Aorta (tissue), 5 donors: ENCODE measurements at regions not wholly inside any gene's neighbourhood (a gene's known extent, or its start where the extent isn't known, plus 50 kb on each side); places are given as distances from the start of the nearest gene placed in this dataset.
"Not testable (repeated sequence)": the region's sequence is repeated elsewhere in the genome, so short reads cannot be mapped to it uniquely, and the experiment has no call there.

Source experiments
- ATAC-seq: fragments of 200-7000 bp; cut with Tn5 transposase; one replicate; pipeline ENCODE4 v1.9.1; 2022; ENCODE audit warnings: moderate library complexity; ENCODE audit not compliant: low FRiP score
- DNase-seq, 2 donors: peaks; one replicate each; pipeline ENCODE4 v3.0.0-alpha.2; 2020
- H3K27ac ChIP-seq, 2 donors: one replicate each; pipeline ENCODE4 v1.5.1; 2013; ENCODE audit warnings: low read length in 2 of 2, mild to moderate bottlenecking in 2 of 2, moderate library complexity in 2 of 2, control low read depth in 1 of 2, inconsistent platforms in 1 of 2, low read depth in 1 of 2
- H3K27me3 ChIP-seq, 2 donors: one replicate each; pipeline ENCODE4 v1.6.1; 2013; ENCODE audit warnings: control low read depth in 1 of 2, low read length in 1 of 2, mild to moderate bottlenecking in 1 of 2, moderate library complexity in 1 of 2; ENCODE audit not compliant: insufficient read depth in 2 of 2, control insufficient read depth in 1 of 2
- H3K36me3 ChIP-seq, 2 donors: one replicate each; pipeline ENCODE4 v1.6.1; 2013; ENCODE audit warnings: control low read depth in 1 of 2, low read length in 1 of 2, mild to moderate bottlenecking in 1 of 2; ENCODE audit not compliant: insufficient read depth in 2 of 2, control insufficient read depth in 1 of 2
- H3K4me1 ChIP-seq, 2 donors: one replicate each; pipeline ENCODE4 v1.6.1; 2013; ENCODE audit warnings: low read length in 2 of 2, control low read depth in 1 of 2, mild to moderate bottlenecking in 1 of 2, moderate library complexity in 1 of 2; ENCODE audit not compliant: insufficient read depth in 2 of 2, control insufficient read depth in 1 of 2
- H3K4me3 ChIP-seq, 2 donors: one replicate each; pipeline ENCODE4 v1.5.1; 2013; ENCODE audit warnings: low read length in 2 of 2, control low read depth in 1 of 2, mild to moderate bottlenecking in 1 of 2
- H3K9me3 ChIP-seq: one replicate; pipeline ENCODE4 v1.6.1; 2013; ENCODE audit warnings: mild to moderate bottlenecking, low read length; ENCODE audit not compliant: control insufficient read depth
- WGBS, 2 donors: extraction: QIAGEN DNeasy Blood & Tissue Kit; methylation state at CpG; one replicate each; pipeline ENCODE4 v1.1.7; 2013; 5-methylcytosine and 5-hydroxymethylcytosine counted together
- intact Hi-C, 2 donors: fragments of 100-400 bp; cut with DNase I; formaldehyde crosslinking; loops; one replicate each; pipeline versions ENCODE4 v1.14.2 to v1.15.0; 2022
- donor health status: healthy with polysubstance abuse.
- donor health status: Bipolar disorder and iron deficiency.
- donor health status: DM: no; HTN: no; CAD: no.
- donor health status: DM: no; HTN: no; CAD: no.
- donor health status: DM: yes; HTN: yes; CAD: no.

DNA sequence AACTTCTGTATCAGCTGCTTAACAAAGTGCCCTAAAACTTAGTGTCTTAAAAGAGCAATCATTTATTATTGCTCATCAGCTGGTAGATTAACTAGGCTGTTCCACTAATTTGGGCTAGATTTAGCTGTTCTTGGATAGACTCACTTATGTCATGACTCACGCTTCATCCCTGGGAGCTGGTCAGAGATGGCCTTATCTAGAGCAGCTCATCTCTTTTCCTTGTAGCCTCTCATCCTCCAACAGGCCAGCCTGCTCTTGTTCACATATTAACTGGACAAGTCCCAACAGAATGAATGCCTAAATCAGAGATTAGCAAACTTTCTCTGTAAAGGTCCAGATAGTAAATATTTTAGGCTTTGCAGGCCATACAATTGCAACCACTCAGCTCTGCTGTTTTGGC lies 66.9 kb upstream of the PLAAT1 start:
- WGBS, 2 donors = 83 to 90% methylated on average over 1 of the region's 1 CpG
- Histone ChIP-seq H3K4me1 (no peaks in the 10 kb centered on the region), H3K4me3 (no peak overlapping the region), H3K27ac (no peak overlapping the region), H3K36me3 (no peaks in the 10 kb centered on the region), H3K9me3 (peaks cover 3% of the 10 kb centered on the region), H3K27me3 (no peaks in the 10 kb centered on the region)
- DNase-seq (no peak), ATAC-seq (no peak)
- intact Hi-C loops = no loop called here

DNA sequence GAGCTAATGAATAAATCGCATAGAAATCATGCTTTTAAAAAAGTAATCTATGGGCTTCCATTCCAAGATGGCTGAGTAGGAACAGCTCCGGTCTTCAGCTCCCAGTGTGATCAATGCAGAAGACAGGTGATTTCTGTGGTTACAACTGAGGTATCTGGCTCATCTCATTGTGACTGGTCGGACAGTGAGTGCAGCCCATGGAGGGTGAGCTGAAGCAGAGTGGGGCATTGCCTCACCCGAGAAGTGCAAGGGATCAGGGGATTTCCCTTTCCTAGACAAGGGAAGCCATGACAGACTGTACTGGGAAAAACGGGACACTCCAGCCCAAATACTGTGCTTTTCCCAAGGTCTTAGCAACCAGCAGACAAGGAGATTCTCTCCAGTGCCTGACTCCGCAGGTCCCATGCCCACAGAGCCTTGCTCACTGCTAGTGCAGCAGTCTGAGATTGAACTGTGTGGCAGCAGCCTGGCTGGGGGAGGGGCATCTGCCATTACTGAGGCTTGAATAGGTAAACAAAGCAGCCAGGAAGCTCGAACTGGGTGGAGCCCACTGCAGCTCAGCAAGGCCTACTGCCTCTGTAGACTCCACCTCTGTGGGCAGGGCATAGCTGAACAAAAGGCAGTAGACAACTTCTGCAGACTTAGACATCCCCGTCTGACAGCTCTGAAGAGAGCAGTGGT lies 61.5 kb upstream of the PLAAT1 start:
- H3K36me3 ChIP-seq, DNase-seq, intact Hi-C loops, H3K4me1 ChIP-seq, H3K27ac ChIP-seq, ATAC-seq, H3K27me3 ChIP-seq, H3K9me3 ChIP-seq, H3K4me3 ChIP-seq: not testable (repeated sequence)
- WGBS, 2 donors = 77 to 83% methylated on average over 8 of the region's 8 CpGs

- intact Hi-C loops = no loop called here
- H3K27ac ChIP-seq = no peak overlapping the region
- H3K36me3 ChIP-seq = no peaks in the 10 kb centered on the region
- no peaks in the 10 kb centered on the region for H3K9me3 ChIP-seq
- H3K27me3 ChIP-seq = no peaks in the 10 kb centered on the region
- H3K4me1 ChIP-seq = no peaks in the 10 kb centered on the region
- no peak overlapping the region for H3K4me3 ChIP-seq
- DNase-seq (no peak), ATAC-seq (no peak)
- 50 to 64% methylated on average over 6 of the region's 6 CpGs for WGBS, 2 donors
These were observed 53.8 kb upstream of the PLAAT1 start for GRCh38 chr3:193187070-193187722.

DNA sequence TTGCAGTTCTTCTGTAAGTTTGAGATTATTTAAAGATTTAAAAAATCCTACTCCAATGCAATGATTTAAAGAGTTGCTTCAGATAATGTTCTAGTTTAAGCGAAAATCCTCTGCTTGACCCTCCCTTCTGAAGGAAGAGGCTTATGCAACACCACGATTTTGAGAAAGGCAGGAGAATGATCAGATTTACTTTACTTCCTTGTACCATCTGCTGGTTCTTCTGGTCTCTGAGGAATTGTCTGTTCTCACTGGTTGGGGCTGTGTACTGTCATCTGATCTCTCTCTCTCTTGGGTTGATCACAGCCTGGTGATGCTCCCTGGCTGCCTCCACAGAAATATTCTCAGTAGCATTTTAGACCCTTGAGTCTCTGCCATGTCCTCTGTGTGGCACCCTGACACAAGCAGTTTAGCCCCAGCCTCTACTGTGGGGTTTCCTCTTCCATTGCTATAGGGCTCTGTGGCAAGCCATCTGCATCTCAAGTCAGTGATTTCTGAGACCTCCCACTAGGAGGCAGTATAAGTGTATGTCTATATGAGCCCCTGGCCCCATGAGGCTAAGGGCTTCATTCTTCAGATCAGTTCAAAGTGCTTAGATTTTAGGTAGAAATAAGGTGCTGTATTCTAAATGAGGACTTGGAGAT lies 50.8 kb upstream of the PLAAT1 start:
- Histone ChIP-seq H3K4me3 (no peak overlapping the region), H3K4me1 (no peaks in the 10 kb centered on the region), H3K9me3 (no peaks in the 10 kb centered on the region), H3K27me3 (no peaks in the 10 kb centered on the region), H3K36me3 (no peaks in the 10 kb centered on the region), H3K27ac (no peak overlapping the region)
- intact Hi-C loops = loop anchor here in 1 of 2 donors (10.0 kb wide), 1 partner anchor 95 kb away; no protein-coding TSS in a partner anchor
- no peak for DNase-seq
- WGBS, 2 donors = 54 to 59% methylated on average over 2 of the region's 2 CpGs
- no peak for ATAC-seq
